Activated CD8-positive, alpha-beta T cell treated with anti-CD3 and anti-CD28 coated beads for 36 hours (primary cell): ENCODE measurements at regions not wholly inside any gene's neighbourhood (a gene's known extent, or its start where the extent isn't known, plus 50 kb on each side); places are given as distances from the start of the nearest gene placed in this dataset.

Experiments
- ATAC-seq: fragments of 200-7000 bp; cut with Tn5 transposase; one replicate; pipeline ENCODE4 v1.10.0; 2021; ENCODE audit warnings: mild to moderate bottlenecking, moderate library complexity
- CTCF ChIA-PET: fragments of 350-600 bp; sonication (Branson Sonifier 250); formaldehyde crosslinking; loops from one replicate; lab custom pipeline; 2021; ENCODE audit warnings: antibody characterized with exemption; lab: Charles Lee
- POLR2A ChIA-PET: fragments of 350-600 bp; sonication (Branson Sonifier 250); formaldehyde crosslinking; loops from one replicate; lab custom pipeline; 2021; ENCODE audit warnings: antibody characterized with exemption; lab: Charles Lee
- DNase-seq: peaks from one replicate; pipeline ENCODE4 v3.0.0-alpha.2; 2020
- H3K27ac Mint-ChIP-seq: one replicate; pipeline ENCODE4 v1.8.0; 2021; ENCODE audit warnings: mild to moderate bottlenecking, mixed read lengths
- H3K27me3 Mint-ChIP-seq: one replicate; pipeline ENCODE4 v1.8.0; 2021; ENCODE audit warnings: mixed read lengths
- H3K36me3 Mint-ChIP-seq: one replicate; pipeline ENCODE4 v1.8.0; 2021; ENCODE audit warnings: low read depth, mixed read lengths
- H3K4me1 Mint-ChIP-seq: one replicate; pipeline ENCODE4 v1.8.0; 2021; ENCODE audit warnings: low read depth, mixed read lengths
- H3K4me3 Mint-ChIP-seq: one replicate; pipeline ENCODE4 v1.8.0; 2021; ENCODE audit warnings: mild to moderate bottlenecking, moderate library complexity, mixed read lengths
- H3K9me3 Mint-ChIP-seq: one replicate; pipeline ENCODE4 v1.8.0; 2021; ENCODE audit warnings: mixed read lengths
- intact Hi-C: fragments of 100-400 bp; cut with micrococcal nuclease; formaldehyde crosslinking; loops from one replicate; pipeline ENCODE4 v1.10.0; 2022
- TF ChIP-seq, protein P1 (sequence below): fragments of 200-600 bp; IDR thresholded peaks from one replicate; pipeline ENCODE4 v1.8.0; 2022; ENCODE audit warnings: antibody characterized with exemption, mild to moderate bottlenecking

- intact Hi-C loops, result no loop called here
- no peak for DNase-seq
- no peak for ATAC-seq
- no peak overlapping the region for H3K27ac Mint-ChIP-seq
- H3K4me3 Mint-ChIP-seq, result no peak overlapping the region
- no peaks in the 10 kb centered on the region for H3K36me3 Mint-ChIP-seq
- TF ChIP-seq, protein P1, sequence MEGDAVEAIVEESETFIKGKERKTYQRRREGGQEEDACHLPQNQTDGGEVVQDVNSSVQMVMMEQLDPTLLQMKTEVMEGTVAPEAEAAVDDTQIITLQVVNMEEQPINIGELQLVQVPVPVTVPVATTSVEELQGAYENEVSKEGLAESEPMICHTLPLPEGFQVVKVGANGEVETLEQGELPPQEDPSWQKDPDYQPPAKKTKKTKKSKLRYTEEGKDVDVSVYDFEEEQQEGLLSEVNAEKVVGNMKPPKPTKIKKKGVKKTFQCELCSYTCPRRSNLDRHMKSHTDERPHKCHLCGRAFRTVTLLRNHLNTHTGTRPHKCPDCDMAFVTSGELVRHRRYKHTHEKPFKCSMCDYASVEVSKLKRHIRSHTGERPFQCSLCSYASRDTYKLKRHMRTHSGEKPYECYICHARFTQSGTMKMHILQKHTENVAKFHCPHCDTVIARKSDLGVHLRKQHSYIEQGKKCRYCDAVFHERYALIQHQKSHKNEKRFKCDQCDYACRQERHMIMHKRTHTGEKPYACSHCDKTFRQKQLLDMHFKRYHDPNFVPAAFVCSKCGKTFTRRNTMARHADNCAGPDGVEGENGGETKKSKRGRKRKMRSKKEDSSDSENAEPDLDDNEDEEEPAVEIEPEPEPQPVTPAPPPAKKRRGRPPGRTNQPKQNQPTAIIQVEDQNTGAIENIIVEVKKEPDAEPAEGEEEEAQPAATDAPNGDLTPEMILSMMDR, result no peak
- POLR2A ChIA-PET, result no interaction called here
- H3K9me3 Mint-ChIP-seq, result no peaks in the 10 kb centered on the region
- H3K4me1 Mint-ChIP-seq, result no peaks in the 10 kb centered on the region
- CTCF ChIA-PET, result no interaction called here
- peaks cover 1% of the 10 kb centered on the region for H3K27me3 Mint-ChIP-seq
These were observed 128.4 kb downstream of the FOXL1 start for GRCh38 chr16:86706726-86707125.

DNA sequence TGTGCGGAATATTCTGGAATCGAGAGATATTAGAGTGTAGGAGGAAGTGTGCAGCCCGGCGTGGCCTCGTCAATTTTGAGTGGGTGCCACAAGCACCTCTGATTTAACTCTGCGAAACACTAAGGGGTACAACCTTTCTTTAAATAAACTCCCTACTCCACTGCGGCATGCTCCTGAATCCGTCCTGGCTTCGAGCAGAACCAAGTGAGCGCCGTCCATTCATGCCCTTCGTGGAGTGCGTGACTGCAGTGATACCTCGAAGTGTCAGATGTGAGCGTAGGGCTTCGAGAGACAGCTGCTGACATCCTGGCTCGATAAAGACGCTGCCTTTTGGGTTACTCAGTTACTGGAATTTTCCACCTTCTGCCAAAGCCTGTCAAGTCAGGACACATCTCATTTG lies 128.8 kb downstream of the FOXL1 start:
- POLR2A ChIA-PET, result no interaction called here
- CTCF ChIA-PET, result no interaction called here
- no peaks in the 10 kb centered on the region for H3K9me3 Mint-ChIP-seq
- H3K4me3 Mint-ChIP-seq, result no peak overlapping the region
- no peaks in the 10 kb centered on the region for H3K4me1 Mint-ChIP-seq
- H3K27ac Mint-ChIP-seq, result no peak overlapping the region
- DNase-seq (no peak), ATAC-seq (no peak)
- intact Hi-C loops, result no loop called here
- TF ChIP-seq, protein P1, result no peak
- H3K36me3 Mint-ChIP-seq, result no peaks in the 10 kb centered on the region
- H3K27me3 Mint-ChIP-seq, result peaks cover 1% of the 10 kb centered on the region

DNA sequence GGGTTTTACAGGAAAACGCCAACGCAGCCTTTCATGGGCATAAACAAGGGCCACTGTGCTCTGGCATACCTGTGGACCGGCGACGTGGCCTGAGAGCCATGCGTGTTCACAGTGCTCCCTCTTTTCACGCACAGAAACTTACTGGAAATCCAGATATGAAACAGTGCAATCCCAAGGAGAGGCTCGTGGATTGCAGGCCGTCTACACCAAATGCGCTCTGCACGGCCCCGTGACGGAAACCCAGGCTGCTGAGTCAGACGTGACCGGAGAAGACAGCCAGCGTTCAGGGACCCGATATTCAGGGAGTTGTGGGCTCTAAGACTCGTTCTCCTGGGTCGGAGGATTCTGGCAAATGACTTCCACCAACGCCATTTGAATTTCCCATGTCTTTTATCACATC lies 129.2 kb downstream of the FOXL1 start:
- ChIA-PET CTCF (no interaction called here), POLR2A (no interaction called here)
- intact Hi-C loops, result no loop called here
- H3K27me3 Mint-ChIP-seq, result peaks cover 1% of the 10 kb centered on the region
- no peaks in the 10 kb centered on the region for H3K36me3 Mint-ChIP-seq
- H3K4me3 Mint-ChIP-seq, result no peak overlapping the region
- H3K27ac Mint-ChIP-seq, result no peak overlapping the region
- H3K4me1 Mint-ChIP-seq, result no peaks in the 10 kb centered on the region
- no peaks in the 10 kb centered on the region for H3K9me3 Mint-ChIP-seq
- no peak for ATAC-seq
- DNase-seq, result no peak
- TF ChIP-seq, protein P1, result no peak

- Mint-ChIP-seq H3K27ac (no peak overlapping the region), H3K27me3 (peaks cover 1% of the 10 kb centered on the region), H3K36me3 (no peaks in the 10 kb centered on the region), H3K9me3 (no peaks in the 10 kb centered on the region), H3K4me1 (no peaks in the 10 kb centered on the region), H3K4me3 (no peak overlapping the region)
- TF ChIP-seq, protein P1, result no peak
- ChIA-PET POLR2A (no interaction called here), CTCF (no interaction called here)
- DNase-seq (no peak), ATAC-seq (no peak)
- intact Hi-C loops, result no loop called here
These were observed 130.1 kb downstream of the FOXL1 start for GRCh38 chr16:86708431-86708830.

DNA sequence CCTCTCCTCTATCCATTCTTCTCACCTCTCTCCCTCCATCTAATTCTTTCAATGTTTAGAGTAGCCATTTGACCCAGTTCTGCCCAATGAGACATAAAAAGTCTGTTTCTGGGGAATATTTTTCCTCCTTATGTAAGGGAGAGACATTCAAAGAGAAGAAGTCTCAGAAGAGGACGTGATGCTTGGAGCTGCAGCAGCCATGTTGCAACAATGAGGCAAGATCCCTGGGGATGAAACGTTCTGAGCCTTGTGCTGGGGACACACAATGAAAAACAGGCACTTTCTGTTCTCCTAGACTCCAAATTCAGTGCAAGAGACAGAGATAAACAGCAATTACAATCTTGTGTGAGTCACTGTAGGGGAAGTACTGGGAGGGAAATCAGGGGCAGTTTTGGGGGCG lies 130.8 kb downstream of the FOXL1 start:
- Mint-ChIP-seq H3K36me3 (no peaks in the 10 kb centered on the region), H3K27me3 (peaks cover 1% of the 10 kb centered on the region), H3K4me1 (no peaks in the 10 kb centered on the region), H3K27ac (no peak overlapping the region), H3K4me3 (no peak overlapping the region), H3K9me3 (no peaks in the 10 kb centered on the region)
- CTCF ChIA-PET, result no interaction called here
- TF ChIP-seq, protein P1, result no peak
- intact Hi-C loops, result no loop called here
- ATAC-seq (no peak), DNase-seq (no peak)
- POLR2A ChIA-PET, result no interaction called here
